ENCODE measurements at regions not wholly inside any gene's neighbourhood (a gene's known extent, or its start where the extent isn't known, plus 50 kb on each side); places are given as distances from the start of the nearest gene placed in this dataset.
"Not testable (repeated sequence)": the region's sequence is repeated elsewhere in the genome, so short reads cannot be mapped to it uniquely, and the experiment has no call there.

GRCh38 chr19:31892060-31892459, 453.4 kb upstream of the ZNF507 start:
- H3K4me3 Mint-ChIP-seq = no peak overlapping the region
- H3K27me3 Mint-ChIP-seq = peaks cover 6% of the 10 kb centered on the region
- H3K4me1 Mint-ChIP-seq = no peaks in the 10 kb centered on the region
- no peak overlapping the region for H3K27ac Mint-ChIP-seq
- no peaks in the 10 kb centered on the region for H3K36me3 Mint-ChIP-seq
- peaks cover 4% of the 10 kb centered on the region for H3K9me3 Mint-ChIP-seq
- DNase-seq = no peak

- not testable (repeated sequence) for H3K36me3 Mint-ChIP-seq, H3K4me1 Mint-ChIP-seq, H3K27me3 Mint-ChIP-seq, DNase-seq, H3K9me3 Mint-ChIP-seq, H3K4me3 Mint-ChIP-seq, H3K27ac Mint-ChIP-seq
Measured at GRCh38 chr19:31893491-31893890, 451.9 kb upstream of the ZNF507 start.

- Mint-ChIP-seq H3K9me3 (peaks cover 4% of the 10 kb centered on the region), H3K36me3 (no peaks in the 10 kb centered on the region), H3K4me3 (no peak overlapping the region), H3K27ac (no peak overlapping the region), H3K4me1 (no peaks in the 10 kb centered on the region), H3K27me3 (peaks cover 3% of the 10 kb centered on the region)
- no peak for DNase-seq
Measured at GRCh38 chr19:31894451-31894850, 451.0 kb upstream of the ZNF507 start.

- H3K9me3 Mint-ChIP-seq = peaks cover 4% of the 10 kb centered on the region
- no peak for DNase-seq
- no peak overlapping the region for H3K27ac Mint-ChIP-seq
- H3K4me1 Mint-ChIP-seq = no peaks in the 10 kb centered on the region
- no peak overlapping the region for H3K4me3 Mint-ChIP-seq
- no peaks in the 10 kb centered on the region for H3K36me3 Mint-ChIP-seq
- no peaks in the 10 kb centered on the region for H3K27me3 Mint-ChIP-seq
Measured at GRCh38 chr19:31897292-31897691, 448.1 kb upstream of the ZNF507 start.

- DNase-seq = no peak
- Mint-ChIP-seq H3K4me1 (no peaks in the 10 kb centered on the region), H3K27ac (no peak overlapping the region), H3K27me3 (no peaks in the 10 kb centered on the region), H3K9me3 (no peaks in the 10 kb centered on the region), H3K4me3 (no peak overlapping the region), H3K36me3 (no peaks in the 10 kb centered on the region)
Measured at GRCh38 chr19:31900991-31901390, 444.4 kb upstream of the ZNF507 start.

GRCh38 chr19:31902821-31903220, 442.6 kb upstream of the ZNF507 start:
- no peaks in the 10 kb centered on the region for H3K36me3 Mint-ChIP-seq
- H3K27me3 Mint-ChIP-seq = no peaks in the 10 kb centered on the region
- no peak overlapping the region for H3K27ac Mint-ChIP-seq
- H3K4me1 Mint-ChIP-seq = no peaks in the 10 kb centered on the region
- no peaks in the 10 kb centered on the region for H3K9me3 Mint-ChIP-seq
- no peak overlapping the region for H3K4me3 Mint-ChIP-seq
- no peak for DNase-seq

- no peaks in the 10 kb centered on the region for H3K9me3 Mint-ChIP-seq
- DNase-seq = no peak
- H3K4me1 Mint-ChIP-seq = no peaks in the 10 kb centered on the region
- no peak overlapping the region for H3K4me3 Mint-ChIP-seq
- H3K36me3 Mint-ChIP-seq = no peaks in the 10 kb centered on the region
- H3K27ac Mint-ChIP-seq = no peak overlapping the region
- no peaks in the 10 kb centered on the region for H3K27me3 Mint-ChIP-seq
Measured at GRCh38 chr19:31903979-31904378, 441.4 kb upstream of the ZNF507 start.

GRCh38 chr19:31906111-31906871, 439.1 kb upstream of the ZNF507 start:
- Mint-ChIP-seq H3K4me3 (no peak overlapping the region), H3K27ac (no peak overlapping the region), H3K36me3 (no peaks in the 10 kb centered on the region), H3K9me3 (no peaks in the 10 kb centered on the region), H3K4me1 (no peaks in the 10 kb centered on the region), H3K27me3 (no peaks in the 10 kb centered on the region)
- DNase-seq = no peak

GRCh38 chr19:31907661-31908060, 437.7 kb upstream of the ZNF507 start:
- no peaks in the 10 kb centered on the region for H3K36me3 Mint-ChIP-seq
- no peaks in the 10 kb centered on the region for H3K9me3 Mint-ChIP-seq
- no peak overlapping the region for H3K27ac Mint-ChIP-seq
- H3K4me3 Mint-ChIP-seq = no peak overlapping the region
- no peaks in the 10 kb centered on the region for H3K4me1 Mint-ChIP-seq
- DNase-seq = no peak
- no peaks in the 10 kb centered on the region for H3K27me3 Mint-ChIP-seq

- no peak for DNase-seq
- Mint-ChIP-seq H3K36me3 (no peaks in the 10 kb centered on the region), H3K9me3 (no peaks in the 10 kb centered on the region), H3K4me1 (no peaks in the 10 kb centered on the region), H3K27me3 (no peaks in the 10 kb centered on the region), H3K27ac (no peak overlapping the region), H3K4me3 (no peak overlapping the region)
Measured at GRCh38 chr19:31908080-31908479, 437.3 kb upstream of the ZNF507 start.

GRCh38 chr19:31908496-31909225, 436.7 kb upstream of the ZNF507 start:
- Mint-ChIP-seq H3K9me3 (no peaks in the 10 kb centered on the region), H3K27ac (no peak overlapping the region), H3K27me3 (no peaks in the 10 kb centered on the region), H3K4me1 (no peaks in the 10 kb centered on the region), H3K4me3 (no peak overlapping the region), H3K36me3 (no peaks in the 10 kb centered on the region)
- no peak for DNase-seq

- Mint-ChIP-seq H3K27me3 (no peaks in the 10 kb centered on the region), H3K27ac (no peak overlapping the region), H3K4me3 (no peak overlapping the region), H3K36me3 (no peaks in the 10 kb centered on the region), H3K4me1 (no peaks in the 10 kb centered on the region), H3K9me3 (no peaks in the 10 kb centered on the region)
- DNase-seq = no peak
Measured at GRCh38 chr19:31910224-31910623, 435.2 kb upstream of the ZNF507 start.

GRCh38 chr19:31911577-31911976, 433.8 kb upstream of the ZNF507 start:
- Mint-ChIP-seq H3K36me3 (no peaks in the 10 kb centered on the region), H3K4me1 (no peaks in the 10 kb centered on the region), H3K27ac (no peak overlapping the region), H3K4me3 (no peak overlapping the region), H3K27me3 (no peaks in the 10 kb centered on the region), H3K9me3 (no peaks in the 10 kb centered on the region)
- no peak for DNase-seq

- DNase-seq = no peak
- Mint-ChIP-seq H3K27ac (no peak overlapping the region), H3K4me3 (no peak overlapping the region), H3K9me3 (no peaks in the 10 kb centered on the region), H3K27me3 (no peaks in the 10 kb centered on the region), H3K4me1 (no peaks in the 10 kb centered on the region), H3K36me3 (no peaks in the 10 kb centered on the region)
Measured at GRCh38 chr19:31913103-31913661, 432.2 kb upstream of the ZNF507 start.

GRCh38 chr19:31930401-31930800, 415.0 kb upstream of the ZNF507 start:
- no peaks in the 10 kb centered on the region for H3K36me3 Mint-ChIP-seq
- H3K4me3 Mint-ChIP-seq = no peak overlapping the region

GRCh38 chr19:31937983-31938382, 407.4 kb upstream of the ZNF507 start:
- no peak overlapping the region for H3K4me3 Mint-ChIP-seq
- H3K27me3 Mint-ChIP-seq = no peaks in the 10 kb centered on the region
- no peaks in the 10 kb centered on the region for H3K4me1 Mint-ChIP-seq
- no peak overlapping the region for H3K27ac Mint-ChIP-seq
- DNase-seq = no peak
- no peaks in the 10 kb centered on the region for H3K36me3 Mint-ChIP-seq
- no peaks in the 10 kb centered on the region for H3K9me3 Mint-ChIP-seq

More at GRCh38 chr19:31930401-31930800, 415.0 kb upstream of the ZNF507 start:
- no peak for DNase-seq
- Mint-ChIP-seq H3K27ac (no peak overlapping the region), H3K4me1 (no peaks in the 10 kb centered on the region), H3K9me3 (peaks cover 2% of the 10 kb centered on the region), H3K27me3 (no peaks in the 10 kb centered on the region)
